Stimulated activated CD8-positive, alpha-beta memory T cell treated with anti-CD3 and anti-CD28 coated beads, Interleukin-7, amount 100 ng/mL, for 48 hours (primary cell): ENCODE measurements at regions not wholly inside any gene's neighbourhood (a gene's known extent, or its start where the extent isn't known, plus 50 kb on each side); places are given as distances from the start of the nearest gene placed in this dataset.

ENCODE experiments used
- DNase-seq, 2 donors: peaks; one replicate each; pipeline ENCODE4 v3.0.0-alpha.2; 2020; ENCODE audit warnings: low read depth in 1 of 2; ENCODE audit errors: extremely low read depth in 1 of 2

DNA sequence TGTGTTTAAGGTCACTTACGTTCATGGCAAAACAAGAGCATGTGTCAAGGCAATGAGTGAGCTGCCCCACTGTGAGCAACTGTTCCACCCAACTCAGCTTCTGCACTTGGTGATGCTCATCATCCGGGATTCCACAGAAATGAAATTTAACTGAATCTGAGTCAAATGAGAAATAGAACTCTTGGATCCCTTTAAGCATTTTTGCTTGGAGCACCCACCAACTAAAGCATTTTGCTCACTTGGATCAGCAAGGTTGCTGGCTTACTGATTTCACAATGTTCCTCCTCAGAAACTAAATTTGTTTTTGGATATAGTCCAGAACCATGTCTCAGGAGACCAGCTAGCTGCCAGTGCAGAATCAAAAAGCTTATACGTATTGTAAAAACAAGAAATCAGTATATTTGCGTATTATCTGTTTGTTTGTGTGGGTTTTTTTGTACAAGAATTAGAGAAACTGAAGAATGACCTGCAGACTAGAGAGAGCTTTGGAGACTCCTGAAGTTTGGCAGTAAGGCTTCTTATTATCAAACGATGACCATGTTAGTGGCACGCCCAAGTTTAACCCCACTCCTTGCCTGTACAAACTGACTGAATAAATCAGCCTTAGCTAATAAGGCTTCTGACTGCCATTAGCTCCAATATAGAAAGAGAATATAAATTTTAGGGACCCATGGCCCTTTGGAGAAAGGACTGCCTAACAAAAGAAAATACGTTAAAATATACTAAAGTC lies 153.8 kb upstream of the FST start:
- DNase-seq, result no peak

DNA sequence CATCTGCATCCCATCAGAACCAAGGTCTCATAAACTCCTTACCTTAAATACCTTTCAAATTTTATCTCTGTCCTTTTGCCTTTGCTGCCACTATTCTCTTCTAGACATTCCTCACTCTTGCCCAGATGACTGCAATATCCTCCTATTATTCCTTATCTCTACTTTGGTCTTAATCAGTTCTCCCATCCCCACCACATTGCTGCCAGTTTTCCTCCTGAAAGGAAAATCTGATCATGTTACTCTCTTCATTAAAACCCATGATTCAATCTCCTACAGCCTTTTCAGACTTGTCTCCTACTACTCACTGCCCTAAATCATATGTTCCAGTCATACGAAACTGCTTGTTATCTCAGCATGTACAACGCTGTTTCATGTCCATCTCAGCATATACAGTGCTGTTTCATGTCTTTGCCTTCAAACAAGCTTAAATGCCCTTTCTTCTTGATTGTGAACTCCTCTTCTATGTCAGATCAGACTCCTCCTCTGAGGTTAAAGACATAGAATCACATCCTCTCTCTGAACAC lies 152.6 kb upstream of the FST start:
- no peak for DNase-seq

DNA sequence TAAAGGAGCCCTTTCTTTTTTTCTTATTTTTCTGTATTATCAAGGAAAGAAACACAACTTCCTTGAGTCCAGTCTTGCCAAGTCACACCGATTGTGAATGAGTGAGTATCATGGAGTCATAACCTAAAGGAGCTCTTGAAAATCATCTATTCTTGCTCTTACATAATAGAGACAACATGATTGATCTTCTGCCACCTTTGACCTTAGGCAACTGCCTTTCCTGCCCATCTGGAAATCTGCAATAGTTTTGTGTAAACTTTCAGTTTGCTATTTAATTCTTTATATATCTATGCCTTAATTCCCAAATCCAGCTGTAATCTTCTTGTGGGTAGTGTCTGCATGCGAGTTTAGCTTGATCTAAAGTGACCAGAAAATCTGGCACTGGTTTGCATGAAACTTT lies 149.9 kb upstream of the FST start:
- DNase-seq, result no peak

DNA sequence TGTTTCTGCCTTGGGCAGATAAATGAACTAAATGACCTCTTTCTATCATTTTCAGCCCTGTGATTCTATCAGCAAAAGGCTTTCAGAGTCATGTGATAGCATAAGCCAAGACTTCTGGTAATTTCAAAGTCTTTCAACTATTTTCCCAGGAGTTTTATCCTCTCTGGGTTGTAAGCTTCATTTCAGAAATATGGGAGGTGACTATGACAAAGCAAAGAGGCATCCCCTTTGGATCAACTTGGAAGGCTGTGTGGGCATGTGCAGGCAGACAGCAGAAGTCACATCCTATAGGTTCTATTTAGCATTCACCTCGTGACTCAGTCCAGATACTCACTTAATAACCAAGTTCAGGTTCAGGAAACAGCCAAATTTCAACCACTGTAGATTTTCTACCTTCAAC lies 149.0 kb upstream of the FST start:
- DNase-seq, result no peak

DNA sequence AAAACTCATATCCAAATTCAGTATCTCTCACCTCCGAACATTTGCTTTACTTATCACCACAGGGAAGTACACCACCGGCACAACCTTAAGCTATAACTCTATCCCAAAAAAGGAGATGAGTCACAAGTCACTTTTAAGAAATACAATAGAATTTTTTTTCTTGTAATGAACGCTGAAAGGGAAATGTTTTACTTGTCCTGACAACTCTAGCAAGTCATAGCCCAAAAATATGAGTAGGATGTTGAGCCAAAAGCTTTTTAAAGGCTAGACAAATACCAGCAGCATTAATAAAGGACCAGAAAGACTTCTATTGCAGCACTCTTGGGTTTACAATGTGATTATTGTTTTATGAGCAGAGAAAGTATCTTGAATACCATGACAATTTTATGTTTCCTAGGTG lies 147.3 kb upstream of the FST start:
- DNase-seq, result no peak

DNA sequence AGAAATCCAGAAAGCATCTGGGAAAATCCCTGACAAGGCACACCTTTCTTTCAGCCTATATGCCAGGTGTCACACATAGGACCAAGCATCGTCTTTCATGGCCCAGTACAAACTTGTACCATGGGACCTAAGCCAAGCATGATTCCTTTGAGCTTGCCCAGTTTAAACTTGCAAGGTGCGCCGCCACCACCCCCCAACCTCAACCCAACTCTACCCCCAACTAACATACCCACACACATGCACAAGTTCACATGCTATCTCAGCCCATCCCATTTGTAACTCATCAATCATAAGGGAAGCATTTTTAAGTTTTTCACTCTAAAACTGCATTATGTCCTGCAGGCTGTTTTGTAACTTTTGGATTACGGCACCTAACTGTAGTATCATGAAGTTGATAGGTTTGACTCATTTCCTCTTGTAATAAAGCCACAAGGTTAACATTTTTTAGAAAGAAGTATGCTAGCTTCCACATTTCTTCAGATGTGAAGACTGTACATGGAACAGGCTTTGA lies 145.9 kb upstream of the FST start:
- DNase-seq, result no peak

DNA sequence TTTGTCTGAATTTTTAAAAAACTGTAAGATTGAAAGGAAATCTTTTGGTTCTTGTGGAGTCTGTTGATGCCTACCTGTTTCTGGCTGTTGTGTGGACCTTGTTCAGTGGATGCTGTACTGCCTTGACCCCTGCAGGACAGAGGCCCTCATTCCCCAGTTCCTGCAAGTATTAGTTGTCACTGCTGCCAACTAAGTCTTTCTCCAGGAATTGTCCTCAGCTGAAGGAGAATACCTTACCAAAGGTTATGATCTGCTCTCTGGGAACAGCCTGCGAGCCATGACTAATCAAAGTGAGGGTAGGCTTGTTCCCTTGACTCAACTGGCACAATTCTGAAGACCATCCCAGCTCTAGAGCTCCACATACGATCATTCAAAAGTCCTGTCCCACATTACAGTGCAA lies 145.3 kb upstream of the FST start:
- DNase-seq, result no peak

DNA sequence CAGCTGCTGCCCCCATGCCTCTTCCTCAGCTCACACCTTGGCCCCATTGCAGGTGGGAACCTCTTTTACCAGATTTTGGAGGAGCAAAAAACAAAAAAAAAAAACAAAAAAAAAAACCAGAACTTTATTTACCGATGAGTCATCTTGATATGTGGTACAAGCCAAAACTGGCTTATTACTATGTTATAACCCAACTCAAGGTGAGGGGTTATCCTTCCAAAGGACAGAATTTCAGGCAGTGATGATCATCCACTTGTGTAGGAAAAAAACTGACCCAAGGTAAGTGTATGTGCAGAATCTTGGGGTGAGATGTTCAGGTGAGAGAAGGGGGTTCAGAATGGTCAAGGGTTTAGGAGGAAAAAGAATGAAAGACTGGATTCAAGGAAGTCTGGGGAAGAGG lies 142.6 kb upstream of the FST start:
- DNase-seq, result no peak

DNA sequence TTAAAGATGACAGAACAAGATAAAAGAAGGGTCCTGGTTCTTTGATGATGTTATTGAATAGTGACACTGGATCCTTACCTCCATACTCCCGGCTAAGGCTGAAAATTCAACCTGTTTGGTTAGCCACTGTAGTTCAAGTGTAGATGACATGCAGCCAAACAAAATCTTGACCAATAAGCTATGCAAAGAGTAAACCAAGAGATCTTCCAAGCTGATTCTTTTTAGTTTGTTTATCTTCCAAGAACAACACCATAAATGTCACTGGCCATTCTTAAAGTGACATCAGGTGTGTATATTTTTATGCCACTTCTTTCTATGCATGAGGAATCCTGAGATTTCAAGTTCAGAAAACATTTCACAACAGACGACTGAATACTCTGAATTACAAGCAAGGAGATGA lies 141.5 kb upstream of the FST start:
- no peak for DNase-seq

DNA sequence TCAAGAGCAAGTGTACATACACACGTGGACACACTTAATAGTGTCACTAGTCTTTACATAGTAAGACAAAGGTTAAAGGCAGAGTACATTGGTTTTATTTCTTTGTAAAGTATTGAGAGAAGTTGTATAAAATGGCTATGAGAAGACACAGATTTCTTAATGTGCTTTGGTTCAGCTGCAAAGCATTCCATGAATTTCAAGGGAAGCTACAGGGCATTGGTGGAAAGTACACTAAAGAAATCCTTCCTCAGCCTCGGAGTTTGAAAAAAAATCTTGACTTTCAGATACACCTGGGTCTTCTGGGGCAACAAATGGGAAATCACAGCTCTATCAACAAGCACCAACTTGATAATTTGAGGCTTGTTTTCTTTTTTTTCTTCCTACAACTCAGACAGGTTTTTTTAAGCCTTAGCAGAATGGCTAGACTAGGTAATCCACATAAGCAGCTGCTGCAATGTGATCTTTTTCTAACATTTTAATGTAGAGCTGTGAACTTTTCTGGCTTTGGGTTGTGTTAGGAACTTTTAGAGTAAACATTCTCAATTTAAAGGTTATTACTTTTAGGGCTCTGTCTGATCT lies 140.4 kb upstream of the FST start:
- DNase-seq, result no peak

DNA sequence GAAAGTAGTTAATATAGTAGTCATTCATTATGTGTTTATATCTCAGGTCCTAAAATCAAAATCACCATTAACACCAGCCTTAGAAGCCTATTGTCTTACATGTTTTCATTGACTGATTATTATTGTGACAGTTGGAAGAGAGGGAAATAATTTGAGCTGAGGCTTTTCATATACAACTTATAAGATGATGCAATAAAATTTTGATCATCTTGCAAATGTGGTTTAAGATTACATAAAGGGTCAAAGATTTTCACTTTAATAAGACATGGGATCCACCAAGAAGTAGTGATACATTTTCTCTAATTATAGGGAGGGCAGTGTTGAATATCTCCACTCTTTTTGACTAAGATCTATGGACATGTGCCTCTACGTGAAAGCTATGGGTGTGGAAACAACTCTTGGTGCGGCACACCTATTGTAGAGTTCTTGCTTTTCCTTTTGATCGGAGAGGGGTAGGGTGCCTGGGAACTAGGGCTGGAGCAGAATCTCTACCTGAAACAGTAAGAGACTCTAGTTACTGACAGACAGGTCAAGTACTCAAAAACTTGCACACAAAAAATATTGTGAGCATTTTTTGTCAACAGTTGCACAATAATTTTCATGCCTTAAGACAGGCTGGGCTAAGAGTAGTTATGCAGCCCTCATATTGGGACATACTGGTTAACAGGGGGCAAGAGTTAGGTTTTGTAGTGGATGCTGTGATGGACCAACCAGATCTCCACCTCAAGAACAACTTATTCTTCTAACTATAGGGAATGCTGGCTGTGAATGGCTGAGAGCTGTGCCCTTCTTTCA lies 139.3 kb upstream of the FST start:
- DNase-seq, result no peak

DNA sequence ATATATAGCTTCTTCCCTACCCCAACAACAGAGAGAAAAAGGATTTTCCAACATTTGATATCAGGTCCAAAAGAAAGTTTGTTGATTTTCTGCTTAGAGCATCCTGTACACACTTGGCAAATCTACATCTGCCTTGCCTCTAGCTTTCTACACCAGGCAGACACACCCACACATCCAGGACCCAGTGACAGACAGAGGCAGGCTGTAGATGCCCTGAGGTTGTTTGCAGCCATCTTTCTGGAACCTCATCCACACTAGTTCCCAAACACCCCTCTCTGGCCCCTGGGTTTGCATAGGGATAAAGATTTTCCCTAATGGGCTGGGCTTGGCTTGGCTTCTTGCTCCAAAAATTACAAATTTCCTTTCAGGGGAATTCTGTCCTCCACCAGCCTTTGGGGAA lies 138.2 kb upstream of the FST start:
- no peak for DNase-seq

DNA sequence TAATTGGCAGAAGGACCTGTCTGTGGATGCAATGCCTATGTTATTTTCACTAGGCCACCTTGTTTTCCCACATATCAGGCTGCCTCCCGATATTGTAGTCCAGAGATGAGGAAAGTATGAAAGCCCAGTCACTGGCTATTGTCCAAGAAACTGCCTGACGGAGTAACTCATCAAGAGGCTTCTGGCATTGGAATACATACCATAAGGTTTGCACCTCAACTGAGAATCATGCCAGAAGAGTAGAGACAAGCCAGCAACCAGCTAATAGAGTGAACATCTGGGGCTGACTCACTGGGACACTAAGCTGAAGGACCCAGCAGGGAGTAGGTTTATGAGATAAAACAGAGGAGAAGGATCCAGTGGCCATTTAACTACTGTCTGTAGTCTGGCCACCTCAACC lies 137.2 kb upstream of the FST start:
- DNase-seq, result no peak

DNA sequence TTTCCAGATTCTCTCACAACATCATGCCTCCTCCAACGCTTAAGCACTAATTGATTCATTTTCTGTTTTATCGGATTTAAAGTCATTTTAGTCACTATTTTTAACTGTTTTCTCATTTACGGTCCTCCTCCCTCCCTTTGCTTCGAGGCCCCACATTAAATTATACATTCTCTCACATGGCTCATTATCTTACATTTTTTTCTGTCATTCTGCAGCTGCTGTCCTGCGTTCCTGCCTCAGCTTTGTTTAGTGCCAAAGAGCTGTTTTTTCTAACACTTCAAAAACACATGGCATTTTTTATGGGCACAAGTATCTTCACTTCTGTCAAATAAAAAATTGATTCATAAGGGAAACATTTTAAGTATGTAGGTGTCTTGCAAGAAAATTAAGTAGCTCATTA lies 130.1 kb upstream of the FST start:
- DNase-seq, result no peak

DNA sequence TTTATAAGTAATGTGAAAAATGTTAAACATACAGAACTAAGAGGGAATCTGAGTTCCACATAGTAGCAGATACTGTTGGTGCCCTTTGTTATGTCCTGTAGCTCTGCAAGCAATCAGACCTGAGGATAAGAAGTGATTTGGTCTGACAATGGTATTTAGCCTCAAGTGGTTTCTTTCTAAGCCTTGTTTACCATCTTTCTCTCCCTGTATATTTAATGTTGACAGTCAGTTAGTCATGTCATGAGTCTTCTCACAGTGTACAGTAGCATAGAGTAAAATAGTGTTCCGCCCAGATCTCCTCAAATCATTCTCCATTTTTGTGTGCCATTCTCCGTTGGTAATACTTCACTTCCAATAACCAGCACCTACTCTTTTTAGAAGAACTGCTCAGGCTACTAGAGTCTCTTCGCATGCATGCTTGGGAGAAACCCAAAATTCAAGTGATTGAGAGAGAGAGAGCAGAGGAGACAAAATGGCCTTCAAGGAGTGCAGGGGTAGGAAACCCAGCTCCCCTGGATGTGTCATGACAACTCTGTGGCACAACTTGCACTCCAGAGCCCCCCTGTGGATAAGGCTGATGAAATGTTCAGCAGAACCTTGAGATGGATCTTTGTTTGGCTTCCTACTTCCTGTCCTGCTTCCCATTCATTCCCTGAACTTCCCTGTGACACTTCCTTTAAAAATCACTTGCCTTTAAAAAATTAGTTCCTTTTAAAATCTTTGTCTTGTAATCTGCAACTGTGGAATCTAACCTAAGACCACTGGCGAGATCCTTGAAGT lies 129.2 kb upstream of the FST start:
- DNase-seq, result no peak

DNA sequence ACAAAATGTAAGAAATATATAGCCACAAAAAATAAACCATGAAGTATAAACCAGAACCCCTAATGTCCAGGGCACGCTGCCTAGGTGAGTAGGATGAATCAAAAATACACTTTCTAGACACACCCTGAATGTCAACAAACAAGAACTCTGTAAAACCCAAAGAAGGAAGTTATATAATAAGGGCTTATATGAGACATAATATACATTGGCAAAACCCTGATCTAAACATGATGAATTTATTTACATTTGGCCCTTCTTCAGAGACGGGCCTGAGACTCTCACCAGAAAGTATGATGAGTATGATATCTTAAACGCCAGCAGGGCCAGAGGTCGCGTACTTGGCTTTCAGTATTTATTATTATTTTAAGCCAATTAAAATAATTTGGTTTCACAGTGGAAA lies 125.1 kb upstream of the FST start:
- no peak for DNase-seq

DNA sequence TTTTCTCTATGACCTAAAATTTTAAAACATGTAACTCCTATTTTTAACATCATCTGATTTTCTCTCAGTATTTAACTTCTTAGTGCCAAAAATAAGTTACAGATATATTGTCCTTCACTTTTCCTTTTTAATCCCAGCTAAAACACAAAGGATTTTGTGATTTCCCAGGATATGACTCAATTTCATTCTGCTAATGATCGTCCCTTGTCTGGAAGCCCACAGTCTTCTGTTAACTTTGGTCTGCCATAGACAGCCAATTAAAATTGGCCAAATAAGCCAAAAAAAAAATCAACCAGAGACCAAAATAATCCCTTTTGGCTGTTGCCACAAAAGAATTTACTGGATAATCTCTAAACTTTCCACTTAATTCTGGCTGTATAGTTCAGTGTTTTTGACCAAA lies 124.5 kb upstream of the FST start:
- no peak for DNase-seq

DNA sequence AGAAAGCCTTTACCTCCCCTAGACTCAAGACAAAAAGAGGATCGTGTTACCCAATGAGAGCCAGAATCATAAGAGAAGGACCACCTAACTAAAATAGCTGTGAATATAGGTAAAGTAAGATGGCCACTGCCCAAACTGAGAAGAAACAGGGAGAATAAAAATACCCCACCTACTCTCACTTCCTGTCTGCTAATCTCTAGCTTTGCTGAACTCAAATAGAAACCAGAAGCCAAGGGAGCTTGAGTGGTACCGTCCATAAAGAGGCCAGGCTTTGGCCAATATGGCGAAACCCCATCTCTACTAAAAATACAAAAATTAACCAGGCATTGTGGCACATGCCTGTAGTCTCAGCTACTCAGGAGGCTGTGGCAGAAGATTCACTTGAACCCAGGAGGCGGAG lies 123.0 kb upstream of the FST start:
- no peak for DNase-seq

DNA sequence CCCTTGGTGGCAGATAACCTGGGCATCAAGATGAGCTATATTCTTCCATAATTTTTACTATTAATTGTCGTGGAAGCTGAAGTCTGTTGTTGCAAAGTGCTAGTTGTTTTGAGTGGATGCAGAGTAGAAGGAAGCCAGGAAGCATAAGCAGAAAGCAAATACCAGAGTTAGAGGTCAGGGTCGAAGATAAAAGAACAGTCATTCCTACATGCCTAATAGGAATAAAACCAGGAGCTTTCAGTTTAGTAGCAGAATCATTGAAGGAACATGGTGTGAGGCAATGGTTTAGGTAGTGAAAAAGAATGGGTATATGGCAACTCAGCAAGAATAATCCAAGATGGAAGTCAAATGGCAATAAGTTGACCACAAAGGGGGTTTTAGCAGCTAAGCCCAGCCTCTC lies 121.6 kb upstream of the FST start:
- DNase-seq, result no peak

DNA sequence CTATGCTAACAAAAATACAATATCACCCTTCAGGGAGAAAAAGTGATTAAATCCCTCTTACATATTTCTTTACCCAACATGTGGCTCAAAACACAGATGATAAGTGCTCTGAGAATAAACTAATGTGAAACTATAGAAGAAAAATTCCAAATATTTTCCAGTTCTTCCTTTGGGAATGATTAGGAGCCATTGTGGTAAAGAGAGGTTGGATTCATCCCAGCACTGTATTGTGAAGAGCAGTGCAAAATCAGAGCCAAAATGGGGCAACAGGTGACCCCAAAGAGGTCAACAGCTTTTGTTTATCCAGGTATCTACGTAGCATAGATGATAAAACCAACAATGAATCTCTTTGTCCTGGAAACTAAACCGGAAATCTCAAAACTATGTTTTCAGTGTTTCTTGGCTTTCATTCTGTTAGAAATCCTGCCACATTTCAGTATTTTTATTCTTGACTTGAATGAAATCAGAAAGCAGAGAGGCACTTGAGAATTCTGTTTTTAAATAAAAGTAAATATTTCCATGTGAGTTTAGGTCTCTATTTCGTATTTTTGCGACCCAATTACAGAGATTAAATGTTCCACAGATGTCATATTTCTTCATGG lies 120.4 kb upstream of the FST start:
- DNase-seq, result no peak

DNA sequence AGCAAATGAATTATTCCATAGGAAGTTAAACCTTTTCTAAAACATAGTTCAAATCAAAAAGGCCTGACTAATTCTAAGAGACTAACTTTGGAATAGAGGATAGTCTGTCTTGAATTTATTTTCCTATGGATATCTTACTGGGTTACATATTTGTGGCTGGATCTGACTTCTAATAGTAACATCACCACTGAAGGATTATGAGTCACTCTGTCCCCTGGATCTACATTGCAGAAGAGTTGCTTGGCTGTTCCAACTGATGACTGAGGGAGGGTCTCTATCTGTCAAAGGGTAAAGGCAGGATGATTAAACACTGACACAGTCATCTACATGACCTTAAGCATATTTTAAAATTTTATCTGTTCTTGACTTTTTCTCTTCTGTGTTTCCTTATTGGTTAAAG lies 119.6 kb upstream of the FST start:
- no peak for DNase-seq
